HepG2 (cell line): ENCODE measurements at regions not wholly inside any gene's neighbourhood (a gene's known extent, or its start where the extent isn't known, plus 50 kb on each side); places are given as distances from the start of the nearest gene placed in this dataset.

ENCODE experiments used
- CBX2 ChIP-seq, 2 experiments: fragments of 200-600 bp in 1 of 2; sonication (generic); formaldehyde crosslinking in 1 of 2; IDR thresholded peaks; 2 replicates each; pipeline versions ENCODE4 v1.7.0 to v1.8.1; 2018 to 2022; ENCODE audit warnings: low read depth in 2 of 2, low read length in 1 of 2, mild to moderate bottlenecking in 1 of 2, missing genetic modification reagents in 1 of 2
- DMAP1 ChIP-seq: IDR thresholded peaks from 2 replicates; pipeline ENCODE4 v1.6.1; 2016
- ELK4 ChIP-seq: sonication (generic); formaldehyde crosslinking; IDR thresholded peaks from 2 replicates; pipeline ENCODE4 v1.9.0; 2021; ENCODE audit warnings: missing genetic modification reagents, borderline replicate concordance
- MIXL1 ChIP-seq: IDR thresholded peaks from 2 replicates; pipeline ENCODE4 v1.6.1; 2016
- NFKB2 ChIP-seq: sonication (generic); formaldehyde crosslinking; IDR thresholded peaks from 2 replicates; pipeline ENCODE4 v1.4.0; 2020; ENCODE audit warnings: missing genetic modification reagents, borderline replicate concordance
- RERE ChIP-seq: IDR thresholded peaks from 2 replicates; pipeline ENCODE4 v1.6.1; 2016; ENCODE audit warnings: low read depth, missing genetic modification reagents, missing compliant biosample characterization
- RFX5 ChIP-seq: IDR thresholded peaks from 2 replicates; pipeline ENCODE4 v1.6.1; 2011; ENCODE audit warnings: low read depth, low read length, improper control_type of control experiment
- SNAPC2 ChIP-seq: sonication (generic); formaldehyde crosslinking; IDR thresholded peaks from 2 replicates; pipeline ENCODE4 v1.8.1; 2022; ENCODE audit warnings: mild to moderate bottlenecking, missing genetic modification reagents
- TGIF2 ChIP-seq: IDR thresholded peaks from 2 replicates; pipeline ENCODE4 v1.6.1; 2016; ENCODE audit warnings: control low read depth, missing compliant biosample characterization
- YEATS2 ChIP-seq: sonication (generic); formaldehyde crosslinking; IDR thresholded peaks from 2 replicates; pipeline ENCODE4 v1.4.0; 2020; ENCODE audit warnings: missing genetic modification reagents, borderline replicate concordance
- ZBTB38 ChIP-seq: sonication (generic); formaldehyde crosslinking; IDR thresholded peaks from 2 replicates; pipeline ENCODE4 v1.5.1; 2020; ENCODE audit warnings: mild to moderate bottlenecking, missing genetic modification reagents
- ZMYM2 ChIP-seq: sonication (generic); formaldehyde crosslinking; IDR thresholded peaks from 2 replicates; pipeline ENCODE4 v1.8.0; 2022; ENCODE audit warnings: mild to moderate bottlenecking, missing genetic modification reagents
- ZNF446 ChIP-seq: sonication (generic); formaldehyde crosslinking; IDR thresholded peaks from 2 replicates; pipeline ENCODE4 v1.5.0; 2020; ENCODE audit warnings: mild to moderate bottlenecking, missing genetic modification reagents
- ZNF468 ChIP-seq: sonication (generic); formaldehyde crosslinking; IDR thresholded peaks from 2 replicates; pipeline ENCODE4 v1.8.0; 2022; ENCODE audit warnings: mild to moderate bottlenecking, moderate library complexity, missing genetic modification reagents
- ZNF616 ChIP-seq: sonication (generic); formaldehyde crosslinking; IDR thresholded peaks from 2 replicates; pipeline ENCODE4 v1.5.0; 2020; ENCODE audit warnings: low read depth, mild to moderate bottlenecking, missing genetic modification reagents
- ZNF703 ChIP-seq: sonication (generic); formaldehyde crosslinking; IDR thresholded peaks from 2 replicates; pipeline ENCODE4 v1.5.1; 2020; ENCODE audit warnings: missing genetic modification reagents, mild to moderate bottlenecking, moderate library complexity, borderline replicate concordance
- TF ChIP-seq, protein P1 (sequence below): sonication (generic); formaldehyde crosslinking; IDR thresholded peaks from 2 replicates; pipeline ENCODE4 v1.8.0; 2022; ENCODE audit warnings: mild to moderate bottlenecking, missing genetic modification reagents
- TF ChIP-seq, protein P2 (sequence below): IDR thresholded peaks from 2 replicates; pipeline ENCODE4 v1.6.1; 2012; ENCODE audit warnings: inconsistent platforms

DNA sequence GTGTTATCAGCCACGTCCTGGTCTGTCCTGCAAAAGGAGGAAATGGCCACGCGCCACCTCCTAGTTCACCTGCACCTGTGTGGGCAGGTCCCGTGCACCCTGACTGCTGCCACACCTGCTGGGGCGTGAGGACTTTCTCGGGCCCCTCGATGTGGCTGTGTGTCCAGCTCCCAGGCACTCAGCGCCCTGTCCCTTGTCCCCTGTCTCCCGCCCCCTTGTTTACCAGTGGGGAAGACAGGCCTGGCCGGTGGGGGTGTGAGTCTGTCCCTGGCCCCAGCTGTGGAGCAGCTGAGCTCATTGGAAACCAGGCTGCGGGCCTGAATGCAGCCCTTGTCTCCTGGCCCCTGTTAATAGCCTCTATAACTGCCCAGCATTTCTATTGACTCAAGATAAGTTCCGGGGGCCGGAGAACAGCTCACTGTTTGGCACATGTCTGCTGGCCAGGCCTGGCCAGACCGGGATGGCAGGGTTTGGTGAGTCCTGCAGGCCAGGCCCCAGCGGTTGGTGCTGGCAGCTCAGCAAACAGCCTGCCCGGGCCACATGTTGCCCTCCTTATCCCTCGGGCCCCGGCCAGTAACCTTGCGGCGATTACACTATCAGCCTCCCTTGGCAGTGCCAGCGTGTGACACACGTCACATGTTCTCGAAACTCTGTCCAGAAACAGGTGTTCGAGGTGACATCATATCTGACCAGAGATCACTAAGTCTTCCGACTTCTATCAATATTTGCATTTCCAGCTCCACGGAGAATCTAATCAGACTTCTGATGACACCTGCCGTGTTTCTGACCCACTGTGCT, 52.1 kb downstream of the FOXL3 start (continued):
- TF ChIP-seq RFX5 (no peak), ZNF446 (CRISPR knock-in tag) (no peak), CBX2 (IDR thresholded peaks at IDR 0.05; ENCODE audit: low read depth, low read length) (no peak), CBX2 (CRISPR knock-in tag; IDR thresholded peaks at IDR 0.05; ENCODE audit: low read depth) (no peak), NFKB2 (CRISPR knock-in tag) (no peak; the same call in 1 of the 2 replicates), ZNF616 (0 out of 2 replicates have a peak, but pooled peaks have one; percentile 10), DMAP1 (CRISPR knock-in tag) (no peak), TGIF2 (CRISPR knock-in tag) (peak; percentile 43; the same call in 1 of the 2 replicates), ZMYM2 (CRISPR knock-in tag) (no peak), MIXL1 (0 out of 2 replicates have a peak, but pooled peaks have one; percentile 14), YEATS2 (peak; percentile 54; the same call in 1 of the 2 replicates), RERE (CRISPR knock-in tag) (peak; percentile 60; the same call in 1 of the 2 replicates), ZNF468 (CRISPR knock-in tag) (no peak), ZBTB38 (CRISPR knock-in tag) (no peak), ZNF703 (CRISPR knock-in tag) (no peak), ELK4 (CRISPR knock-in tag) (no peak), SNAPC2 (CRISPR knock-in tag) (no peak)
- TF ChIP-seq, protein P1, sequence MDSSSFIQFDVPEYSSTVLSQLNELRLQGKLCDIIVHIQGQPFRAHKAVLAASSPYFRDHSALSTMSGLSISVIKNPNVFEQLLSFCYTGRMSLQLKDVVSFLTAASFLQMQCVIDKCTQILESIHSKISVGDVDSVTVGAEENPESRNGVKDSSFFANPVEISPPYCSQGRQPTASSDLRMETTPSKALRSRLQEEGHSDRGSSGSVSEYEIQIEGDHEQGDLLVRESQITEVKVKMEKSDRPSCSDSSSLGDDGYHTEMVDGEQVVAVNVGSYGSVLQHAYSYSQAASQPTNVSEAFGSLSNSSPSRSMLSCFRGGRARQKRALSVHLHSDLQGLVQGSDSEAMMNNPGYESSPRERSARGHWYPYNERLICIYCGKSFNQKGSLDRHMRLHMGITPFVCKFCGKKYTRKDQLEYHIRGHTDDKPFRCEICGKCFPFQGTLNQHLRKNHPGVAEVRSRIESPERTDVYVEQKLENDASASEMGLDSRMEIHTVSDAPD (CRISPR knock-in tag): peak; percentile 99
- TF ChIP-seq, protein P2, sequence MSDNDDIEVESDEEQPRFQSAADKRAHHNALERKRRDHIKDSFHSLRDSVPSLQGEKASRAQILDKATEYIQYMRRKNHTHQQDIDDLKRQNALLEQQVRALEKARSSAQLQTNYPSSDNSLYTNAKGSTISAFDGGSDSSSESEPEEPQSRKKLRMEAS: peak; percentile 77
